ENCODE measurements at regions not wholly inside any gene's neighbourhood (a gene's known extent, or its start where the extent isn't known, plus 50 kb on each side); places are given as distances from the start of the nearest gene placed in this dataset.

DNA sequence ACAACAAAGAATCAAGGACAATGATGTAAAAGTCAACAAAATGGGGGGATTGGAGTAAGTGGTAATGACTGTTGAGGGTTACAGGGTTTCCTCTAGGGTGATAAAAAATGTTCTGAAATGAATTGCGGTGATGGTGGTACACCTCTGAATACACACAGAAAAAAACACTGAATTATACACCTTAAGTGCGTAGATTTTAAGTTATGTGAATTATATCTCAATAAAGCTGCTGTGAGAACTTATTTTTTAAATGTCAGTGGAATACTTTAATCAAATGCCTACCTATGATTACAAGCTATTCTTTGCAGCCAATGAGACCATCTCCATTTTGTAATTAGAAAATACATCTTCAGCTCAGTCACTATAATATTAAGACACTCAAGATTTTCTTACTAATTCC lies 53.5 kb downstream of the ZNF608 start:
- DNase-seq (ENCODE audit: low read depth in 2 of 2): no peak

DNA sequence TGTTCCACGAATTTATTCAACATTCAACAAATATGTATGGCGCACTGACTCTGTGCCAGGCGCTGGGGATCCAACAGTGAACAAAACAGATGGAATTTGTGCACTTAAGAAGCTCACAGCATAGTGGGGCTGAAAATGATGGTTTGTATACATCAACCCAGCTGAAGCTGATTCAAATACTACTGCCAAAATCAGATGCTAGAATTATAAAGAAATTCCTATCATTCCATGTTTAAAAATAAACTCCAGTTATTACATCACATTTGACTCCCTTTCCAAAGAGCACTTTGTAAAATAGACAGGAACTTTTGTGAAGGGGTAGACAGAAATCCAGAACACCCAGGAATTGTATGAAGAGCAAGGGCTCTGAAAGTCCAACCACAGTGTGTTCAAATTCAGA lies 54.1 kb downstream of the ZNF608 start:
- DNase-seq (ENCODE audit: low read depth in 2 of 2): no peak

DNA sequence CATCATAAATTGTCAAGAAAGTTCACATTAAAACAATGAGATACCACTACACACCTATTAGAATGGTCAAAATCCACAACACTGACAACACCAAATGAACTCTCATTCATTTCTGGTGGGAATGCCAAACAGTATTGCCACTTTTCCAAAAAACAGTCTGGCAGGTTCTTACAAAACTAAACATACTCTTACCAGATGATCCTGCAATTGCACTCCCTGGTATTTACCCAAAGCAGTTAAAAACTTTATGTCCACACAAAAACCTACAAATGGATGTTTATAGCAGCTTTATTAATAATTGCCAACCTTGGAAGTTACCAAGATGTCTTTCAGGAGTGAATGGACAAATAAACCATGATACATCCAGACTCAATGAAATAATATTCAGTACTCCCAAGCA lies 56.8 kb downstream of the ZNF608 start:
- no peak for DNase-seq (ENCODE audit: low read depth in 2 of 2)

DNA sequence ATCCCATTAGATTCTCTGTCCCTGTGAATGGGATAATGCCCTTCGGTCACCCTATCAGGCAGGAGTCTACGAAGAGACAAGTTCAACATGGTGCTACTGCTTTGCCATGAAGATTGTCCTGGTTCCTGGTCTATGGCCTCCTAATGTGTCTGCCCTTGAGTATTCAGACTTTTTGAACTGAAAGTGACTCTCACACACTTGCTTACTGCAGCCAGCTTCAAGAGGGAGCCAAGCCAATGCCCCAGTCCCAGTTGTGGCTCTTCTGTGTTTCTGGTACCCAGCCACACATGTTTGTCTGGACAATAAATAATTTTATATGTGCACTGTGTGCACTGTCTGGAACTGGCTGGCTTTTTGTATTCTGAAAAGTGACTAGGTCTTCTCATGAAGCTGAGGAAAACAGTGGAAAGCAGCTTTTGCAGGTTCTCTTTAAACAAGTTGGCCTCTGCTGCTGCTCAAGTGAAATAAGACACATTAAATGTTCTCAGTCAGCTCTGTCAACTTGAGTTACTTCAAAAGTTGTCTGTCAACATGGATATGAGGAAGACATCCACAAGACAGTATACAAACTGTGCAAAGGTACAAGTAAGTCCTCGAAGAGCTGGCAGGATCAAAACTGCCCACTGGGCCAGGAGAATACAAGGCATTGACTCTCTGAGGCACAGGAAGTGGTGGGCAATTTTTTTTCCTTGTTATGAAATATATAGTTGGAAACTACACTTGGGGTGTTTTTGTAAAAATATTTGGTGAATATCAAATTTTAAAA lies 60.0 kb downstream of the ZNF608 start:
- no peak for DNase-seq (ENCODE audit: low read depth in 2 of 2)

GRCh38 chr5:124685404-124685930 lies 61.0 kb downstream of the ZNF608 start:
- no peak for DNase-seq (ENCODE audit: low read depth in 2 of 2)

DNA sequence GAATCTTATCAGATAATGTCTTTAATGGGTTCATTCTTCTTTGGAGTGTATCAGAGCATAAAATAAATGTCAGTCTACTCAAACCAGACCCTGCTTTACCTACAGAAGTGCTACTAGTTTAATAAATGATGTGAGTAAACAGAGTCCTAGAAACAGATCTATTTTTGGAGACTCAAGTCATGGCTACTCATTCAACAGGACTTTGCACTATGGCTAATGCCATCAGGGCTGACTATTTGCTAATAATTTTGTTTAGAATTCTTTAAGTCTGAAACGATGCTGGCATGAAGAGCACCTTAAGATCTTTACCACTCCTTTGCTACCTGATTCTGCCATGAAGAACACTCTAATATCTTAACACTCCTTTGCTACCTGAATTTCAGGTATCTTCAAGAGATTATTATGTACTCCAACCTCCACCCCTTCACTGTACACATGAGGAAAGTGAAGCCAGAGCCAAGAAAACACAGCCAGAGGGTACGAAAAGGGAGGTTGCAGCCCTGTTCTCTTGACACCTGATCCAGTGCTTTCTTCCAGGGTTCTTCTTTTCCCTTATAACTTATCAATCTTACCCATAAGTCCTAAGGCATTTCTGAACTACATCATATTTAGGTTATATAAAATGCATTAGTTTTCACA lies 62.4 kb downstream of the ZNF608 start:
- no peak for DNase-seq (ENCODE audit: low read depth in 2 of 2)

DNA sequence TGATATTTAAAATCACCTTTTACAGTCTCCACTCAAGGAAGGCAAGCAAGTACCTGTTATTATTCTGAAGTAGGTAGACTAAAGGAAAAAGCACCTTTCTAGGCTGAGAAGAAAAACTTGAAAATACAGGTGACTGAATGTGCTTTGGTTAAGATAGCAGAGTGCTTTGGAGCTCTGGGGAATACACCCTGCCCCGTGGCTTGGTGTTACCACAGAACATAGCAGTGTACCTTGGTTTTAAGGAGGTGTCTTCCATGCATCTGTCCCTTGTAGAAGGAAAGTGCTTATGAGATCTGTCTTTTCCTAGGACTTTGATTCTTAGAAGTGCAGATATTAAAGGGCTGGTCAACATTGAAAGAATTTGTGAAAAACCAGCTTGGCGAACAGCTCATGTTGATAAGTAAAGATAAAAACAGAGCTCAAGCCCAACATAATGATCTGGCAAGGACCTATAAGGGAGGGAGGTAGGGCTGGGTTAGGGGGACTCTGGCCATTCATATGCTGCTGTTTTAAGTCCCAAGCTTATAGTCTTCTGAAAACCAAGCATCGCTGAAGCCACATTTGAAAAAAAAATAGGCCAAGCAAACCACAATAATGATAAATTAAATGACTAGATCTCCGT lies 66.8 kb downstream of the ZNF608 start:
- DNase-seq (ENCODE audit: low read depth in 2 of 2): no peak

DNA sequence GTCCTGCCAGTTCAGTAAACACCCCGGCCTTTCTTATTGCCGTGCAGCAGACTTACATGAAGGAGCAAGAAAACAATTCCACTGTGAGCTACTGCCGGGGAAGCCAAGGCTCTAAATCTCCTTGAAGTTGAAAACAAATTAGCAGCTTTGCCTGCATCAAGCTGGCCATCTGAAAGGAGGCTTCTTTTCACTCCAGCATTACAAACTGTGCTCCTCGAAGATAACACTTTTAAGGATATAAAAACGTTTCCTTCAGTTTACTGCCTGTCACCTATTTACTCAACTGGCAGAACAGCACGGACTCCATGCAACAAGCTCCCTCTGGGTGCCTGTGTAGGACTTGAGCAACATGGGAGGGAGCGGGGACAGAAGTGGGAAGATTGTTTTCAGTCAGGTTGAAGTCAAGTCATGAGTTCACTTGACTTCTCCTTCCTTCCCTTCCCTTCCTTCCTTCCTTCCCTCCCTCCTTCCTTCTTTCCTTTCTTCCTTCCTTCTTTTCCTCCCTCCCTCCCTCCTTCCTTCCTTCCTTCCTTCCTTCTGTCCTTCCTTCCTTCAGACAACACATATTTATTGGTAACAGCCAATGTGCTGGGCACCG lies 67.4 kb downstream of the ZNF608 start:
- DNase-seq (ENCODE audit: low read depth in 2 of 2): no peak

- no peak for DNase-seq (ENCODE audit: low read depth in 2 of 2)
Measured at GRCh38 chr5:124678468-124678867, 68.0 kb downstream of the ZNF608 start.

DNA sequence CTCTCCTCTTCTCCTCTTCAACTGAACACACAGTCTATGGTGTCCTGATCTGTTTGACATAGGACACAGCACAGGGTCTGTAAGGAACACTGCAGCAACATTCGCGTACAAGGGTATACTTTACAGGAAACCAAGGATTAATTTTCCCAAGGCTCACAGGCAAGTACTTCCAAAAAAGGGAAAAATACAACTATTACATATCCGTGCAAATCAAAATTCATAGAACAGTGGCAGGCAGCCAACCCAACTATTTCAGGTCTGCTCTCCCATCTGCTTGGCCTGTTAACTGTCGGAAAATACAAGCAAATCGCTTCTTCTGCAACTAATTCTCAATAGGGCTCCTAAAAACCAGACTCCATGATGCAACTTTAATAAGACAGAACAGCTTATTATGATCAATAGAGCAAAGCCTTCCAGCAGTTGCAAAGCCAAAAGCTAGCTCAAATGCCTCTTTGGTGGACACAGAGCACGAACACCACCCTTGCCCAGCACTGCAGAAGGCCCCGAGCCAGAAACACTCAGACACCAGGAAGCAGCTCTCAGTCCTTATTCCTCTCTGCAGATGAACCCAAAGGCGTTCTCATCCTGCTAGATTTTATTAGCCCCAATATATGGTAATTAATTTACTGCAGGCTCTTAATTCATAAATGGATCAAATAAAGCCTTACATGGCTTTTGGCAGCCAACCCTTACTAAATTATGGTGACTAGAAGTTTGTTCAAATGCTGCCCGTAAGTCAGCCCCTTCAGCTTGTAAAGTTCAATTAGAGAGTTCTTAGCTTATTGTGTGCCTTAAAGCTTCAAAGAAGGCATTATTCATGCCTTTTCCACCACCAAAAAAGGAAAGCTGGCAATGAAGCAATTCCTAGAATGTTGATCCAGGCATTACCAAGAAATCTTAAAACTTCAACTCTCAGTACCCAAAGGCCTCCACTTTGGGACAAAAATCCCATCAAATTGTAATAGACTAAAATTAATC lies 68.8 kb downstream of the ZNF608 start:
- DNase-seq (ENCODE audit: low read depth in 2 of 2): peak in 1 of 2 donors; percentile 42

GRCh38 chr5:124675931-124676846 lies 70.2 kb downstream of the ZNF608 start:
- DNase-seq (ENCODE audit: low read depth in 2 of 2): no peak

DNA sequence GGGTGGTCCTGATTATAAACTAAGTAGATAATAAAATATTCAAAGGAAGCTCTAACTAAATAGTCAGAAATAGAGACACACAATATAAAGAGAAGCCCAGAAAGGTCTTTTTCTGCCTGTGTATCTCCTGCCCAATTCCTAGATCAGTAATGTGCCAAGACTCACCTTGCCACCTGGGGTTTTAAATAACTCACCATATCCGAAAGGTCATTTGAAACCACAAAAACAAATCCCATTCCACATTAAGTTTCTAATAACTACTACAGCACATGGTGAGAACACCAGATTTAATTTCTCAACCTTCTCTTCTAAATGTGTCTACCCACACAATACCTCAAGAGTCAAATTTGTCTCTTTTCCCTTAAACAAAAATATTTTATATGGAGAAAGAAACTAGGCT lies 75.2 kb downstream of the ZNF608 start:
- DNase-seq (ENCODE audit: low read depth in 2 of 2): no peak

DNA sequence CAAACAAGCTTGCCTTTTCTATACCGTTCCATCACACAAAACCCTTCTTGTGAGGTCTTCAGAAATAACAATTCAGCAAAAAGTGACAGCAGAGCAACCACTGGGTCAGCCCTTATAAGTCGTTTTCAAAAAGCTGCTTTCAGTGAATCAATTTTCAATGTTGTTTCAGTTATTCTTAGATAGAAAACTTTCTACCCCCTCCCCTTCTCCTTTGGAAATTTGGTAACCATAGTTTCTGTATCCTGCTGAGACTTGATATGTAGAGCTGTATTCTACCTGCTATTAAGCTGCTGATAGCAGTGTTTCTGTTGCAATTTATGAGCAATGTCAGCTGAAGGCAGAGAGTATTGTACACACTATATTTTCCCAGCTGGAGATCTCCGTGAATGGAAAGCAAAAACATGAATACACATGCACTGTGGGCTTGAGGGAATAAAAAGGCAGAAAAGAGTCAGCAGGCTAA lies 75.7 kb downstream of the ZNF608 start:
- DNase-seq (ENCODE audit: low read depth in 2 of 2): no peak

GRCh38 chr5:124669956-124670721 lies 76.3 kb downstream of the ZNF608 start:
- DNase-seq (ENCODE audit: low read depth in 2 of 2): no peak

GRCh38 chr5:124669300-124669648 lies 77.2 kb downstream of the ZNF608 start:
- no peak for DNase-seq (ENCODE audit: low read depth in 2 of 2)

DNA sequence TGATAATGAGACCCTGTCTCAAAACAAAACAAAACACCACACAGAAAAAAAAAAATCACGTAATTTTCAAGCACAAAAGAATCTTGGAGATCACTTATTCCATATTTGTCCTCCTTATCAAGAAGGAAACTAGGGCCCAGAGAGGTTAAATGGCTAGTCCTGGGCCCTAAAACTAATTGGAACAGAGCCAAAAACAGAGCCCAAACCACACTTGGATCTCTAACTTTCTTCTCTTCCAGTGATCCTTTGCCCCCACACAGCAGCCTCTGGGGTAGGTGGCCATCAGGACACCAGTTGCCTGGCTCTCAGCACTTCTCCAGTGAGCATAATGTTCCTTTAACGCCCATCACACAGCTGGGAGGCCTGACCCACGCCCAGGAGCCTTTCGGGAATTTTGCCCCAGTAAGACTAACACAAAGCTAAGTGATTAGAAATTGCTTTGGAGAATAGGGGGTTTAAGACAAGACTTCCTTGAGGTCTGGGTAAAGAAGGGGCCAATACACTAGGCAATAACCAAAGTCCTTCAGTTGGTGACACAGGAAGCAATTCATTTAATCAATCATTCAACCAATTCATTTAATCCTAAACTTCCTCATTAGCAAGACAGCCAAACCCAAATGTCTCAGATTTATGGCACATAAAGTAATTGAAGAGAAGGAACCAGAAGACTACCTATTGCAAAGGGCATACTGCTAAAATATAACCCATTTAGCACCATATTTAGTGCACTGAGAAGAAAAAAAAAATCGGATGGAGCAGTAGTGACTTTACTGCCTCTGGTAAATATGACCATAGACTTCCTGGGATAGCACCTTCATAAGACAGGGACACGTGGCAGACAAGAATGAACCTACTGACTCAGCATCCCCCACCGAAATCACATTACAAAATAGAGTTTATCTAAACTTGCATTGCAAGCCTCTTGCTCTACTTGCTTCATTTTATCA lies 77.8 kb downstream of the ZNF608 start:
- DNase-seq (ENCODE audit: low read depth in 2 of 2): no peak

- no peak for DNase-seq (ENCODE audit: low read depth in 2 of 2)
Measured at GRCh38 chr5:124665625-124666024, 80.8 kb downstream of the ZNF608 start.

GRCh38 chr5:124665035-124665434 lies 81.4 kb downstream of the ZNF608 start:
- no peak for DNase-seq (ENCODE audit: low read depth in 2 of 2)

Measured in dermis microvascular lymphatic vessel endothelial cell (primary cell).